ENCODE measurements at regions not wholly inside any gene's neighbourhood (a gene's known extent, or its start where the extent isn't known, plus 50 kb on each side); places are given as distances from the start of the nearest gene placed in this dataset.
A peak's percentile ranks its signal among the peaks of the same experiment; 100 is the strongest.

- POLR2A ChIA-PET: no interaction called here
- Histone ChIP-seq H3K27me3 (replicated peaks; ENCODE audit: control insufficient read depth, insufficient read depth, low read length) (no peaks in the 10 kb centered on the region), H3K4me1 (peaks cover 24% of the 10 kb centered on the region), H3K36me3 (ENCODE audit: control insufficient read depth, insufficient read depth, low read length) (no peaks in the 10 kb centered on the region), H3K9me3 (peaks cover 4% of the 10 kb centered on the region; the same call in 1 of the 2 replicates), H3K4me3 (ENCODE audit: low read depth, low read length) (no peak overlapping the region)
- CTCF ChIA-PET: interaction anchor here (0.5 to 0.7 kb wide), 3 partner anchors 18 to 1882 kb away, joined by 3 to 4 read pairs (median 3); no protein-coding TSS in a partner anchor
- peak in 1 of 2 experiments; percentile 33 for DNase-seq
- TF ChIP-seq, protein P1, sequence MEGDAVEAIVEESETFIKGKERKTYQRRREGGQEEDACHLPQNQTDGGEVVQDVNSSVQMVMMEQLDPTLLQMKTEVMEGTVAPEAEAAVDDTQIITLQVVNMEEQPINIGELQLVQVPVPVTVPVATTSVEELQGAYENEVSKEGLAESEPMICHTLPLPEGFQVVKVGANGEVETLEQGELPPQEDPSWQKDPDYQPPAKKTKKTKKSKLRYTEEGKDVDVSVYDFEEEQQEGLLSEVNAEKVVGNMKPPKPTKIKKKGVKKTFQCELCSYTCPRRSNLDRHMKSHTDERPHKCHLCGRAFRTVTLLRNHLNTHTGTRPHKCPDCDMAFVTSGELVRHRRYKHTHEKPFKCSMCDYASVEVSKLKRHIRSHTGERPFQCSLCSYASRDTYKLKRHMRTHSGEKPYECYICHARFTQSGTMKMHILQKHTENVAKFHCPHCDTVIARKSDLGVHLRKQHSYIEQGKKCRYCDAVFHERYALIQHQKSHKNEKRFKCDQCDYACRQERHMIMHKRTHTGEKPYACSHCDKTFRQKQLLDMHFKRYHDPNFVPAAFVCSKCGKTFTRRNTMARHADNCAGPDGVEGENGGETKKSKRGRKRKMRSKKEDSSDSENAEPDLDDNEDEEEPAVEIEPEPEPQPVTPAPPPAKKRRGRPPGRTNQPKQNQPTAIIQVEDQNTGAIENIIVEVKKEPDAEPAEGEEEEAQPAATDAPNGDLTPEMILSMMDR (IDR thresholded peaks at IDR 0.05; ENCODE audit: insufficient read depth in 1 of 2, low read depth in 1 of 2, low read length in 1 of 2, severe bottlenecking in 1 of 2, unreplicated experiment in 1 of 2): no peak
- Mint-ChIP-seq H3K9me3 (ENCODE audit: unreplicated experiment) (no peaks in the 10 kb centered on the region), H3K4me3 (ENCODE audit: unreplicated experiment) (no peak overlapping the region), H3K36me3 (ENCODE audit: insufficient read depth, unreplicated experiment) (no peaks in the 10 kb centered on the region), H3K27me3 (ENCODE audit: insufficient read depth, unreplicated experiment) (no peaks in the 10 kb centered on the region), H3K27ac (ENCODE audit: unreplicated experiment) (no peak overlapping the region), H3K4me1 (ENCODE audit: low read depth, unreplicated experiment) (peaks cover 17% of the 10 kb centered on the region)
- BruUV-seq (replicated peaks): no TSS peak
- intact Hi-C loops (cut with micrococcal nuclease; ENCODE audit: unreplicated experiment): no loop called here
Measured at GRCh38 chr11:116686866-116687265, 85.9 kb downstream of the BUD13 start.

DNA sequence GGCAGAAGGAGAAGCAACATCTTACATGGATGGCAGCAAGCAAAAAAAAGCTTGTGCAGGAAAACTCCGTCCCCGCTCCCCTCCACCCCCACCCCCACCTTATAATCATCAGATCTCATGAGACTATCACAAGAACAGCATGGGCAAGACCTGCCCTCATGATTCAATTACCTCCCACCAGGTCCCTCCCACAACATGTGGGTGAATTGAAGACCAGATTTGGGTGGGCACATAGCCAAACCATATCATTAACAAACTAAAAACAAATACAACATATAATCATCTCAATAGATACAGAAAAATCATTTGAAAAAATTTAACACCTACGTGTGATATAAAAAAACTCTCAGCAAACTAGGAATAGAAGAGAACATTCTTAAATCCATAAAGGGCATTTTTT is 88.8 kb downstream of the BUD13 start:
- no peak for DNase-seq
- H3K9me3 Mint-ChIP-seq (ENCODE audit: unreplicated experiment): no peaks in the 10 kb centered on the region
- peaks cover 17% of the 10 kb centered on the region for H3K4me1 Mint-ChIP-seq (ENCODE audit: low read depth, unreplicated experiment)
- Histone ChIP-seq H3K27me3 (replicated peaks; ENCODE audit: control insufficient read depth, insufficient read depth, low read length) (no peaks in the 10 kb centered on the region), H3K9me3 (peaks cover 4% of the 10 kb centered on the region; the same call in 1 of the 2 replicates), H3K4me3 (ENCODE audit: low read depth, low read length) (no peak overlapping the region), H3K4me1 (peaks cover 19% of the 10 kb centered on the region), H3K36me3 (ENCODE audit: control insufficient read depth, insufficient read depth, low read length) (no peaks in the 10 kb centered on the region)
- H3K27me3 Mint-ChIP-seq (ENCODE audit: insufficient read depth, unreplicated experiment): peaks cover 8% of the 10 kb centered on the region
- ChIA-PET CTCF (no interaction called here), POLR2A (no interaction called here)
- H3K36me3 Mint-ChIP-seq (ENCODE audit: insufficient read depth, unreplicated experiment): no peaks in the 10 kb centered on the region
- no peak overlapping the region for H3K27ac Mint-ChIP-seq (ENCODE audit: unreplicated experiment)
- TF ChIP-seq, protein P1 (IDR thresholded peaks at IDR 0.05; ENCODE audit: insufficient read depth in 1 of 2, low read depth in 1 of 2, low read length in 1 of 2, severe bottlenecking in 1 of 2, unreplicated experiment in 1 of 2): no peak
- H3K4me3 Mint-ChIP-seq (ENCODE audit: unreplicated experiment): no peak overlapping the region
- intact Hi-C loops (cut with micrococcal nuclease; ENCODE audit: unreplicated experiment): no loop called here
- no TSS peak for BruUV-seq (replicated peaks)

GRCh38 chr11:116680349-116681125 is 92.2 kb downstream of the BUD13 start:
- no peaks in the 10 kb centered on the region for H3K27me3 ChIP-seq (replicated peaks; ENCODE audit: control insufficient read depth, insufficient read depth, low read length)
- intact Hi-C loops (cut with micrococcal nuclease; ENCODE audit: unreplicated experiment): no loop called here
- peaks cover 6% of the 10 kb centered on the region for H3K9me3 Mint-ChIP-seq (ENCODE audit: unreplicated experiment)
- CTCF ChIA-PET: no interaction called here
- TF ChIP-seq, protein P1 (IDR thresholded peaks at IDR 0.05; ENCODE audit: insufficient read depth in 1 of 2, low read depth in 1 of 2, low read length in 1 of 2, severe bottlenecking in 1 of 2, unreplicated experiment in 1 of 2): peak; percentile 12 to 26
- no peak for DNase-seq
- H3K9me3 ChIP-seq: peaks cover 16% of the 10 kb centered on the region
- H3K4me1 Mint-ChIP-seq (ENCODE audit: low read depth, unreplicated experiment): no peaks in the 10 kb centered on the region
- POLR2A ChIA-PET: interaction anchor here (0.5 kb wide), 1 partner anchor 35 kb away, joined by 3 read pairs; no protein-coding TSS in a partner anchor
- no peak overlapping the region for H3K4me3 Mint-ChIP-seq (ENCODE audit: unreplicated experiment)
- no peaks in the 10 kb centered on the region for H3K36me3 ChIP-seq (ENCODE audit: control insufficient read depth, insufficient read depth, low read length)
- H3K4me3 ChIP-seq (ENCODE audit: low read depth, low read length): no peak overlapping the region
- no peak overlapping the region for H3K27ac Mint-ChIP-seq (ENCODE audit: unreplicated experiment)
- no TSS peak for BruUV-seq (replicated peaks)
- H3K27me3 Mint-ChIP-seq (ENCODE audit: insufficient read depth, unreplicated experiment): peaks cover 8% of the 10 kb centered on the region
- H3K4me1 ChIP-seq: no peaks in the 10 kb centered on the region
- no peaks in the 10 kb centered on the region for H3K36me3 Mint-ChIP-seq (ENCODE audit: insufficient read depth, unreplicated experiment)

Data from Caco-2 (cell line).